Large intestine (tissue), 3 donors: ENCODE measurements at regions not wholly inside any gene's neighbourhood (a gene's known extent, or its start where the extent isn't known, plus 50 kb on each side); places are given as distances from the start of the nearest gene placed in this dataset.
A peak's percentile ranks its signal among the peaks of the same experiment; 100 is the strongest.

Experiments
- DNase-seq, 2 donors: peaks; one replicate each; pipeline versions ENCODE4 v3.0.0 to v3.0.0-alpha.2; 2013
- H3K27ac ChIP-seq: one replicate; pipeline ENCODE4 v1.5.1; 2013; ENCODE audit warnings: low read length
- H3K27me3 ChIP-seq: 2 replicates; pipeline ENCODE4 v1.6.1; 2013; ENCODE audit warnings: low read length; ENCODE audit not compliant: control insufficient read depth, insufficient read depth
- H3K36me3 ChIP-seq: 2 replicates; pipeline ENCODE4 v1.6.1; 2013; ENCODE audit warnings: low read length; ENCODE audit not compliant: control insufficient read depth, insufficient read depth
- H3K4me1 ChIP-seq: one replicate; pipeline ENCODE4 v1.6.1; 2013; ENCODE audit warnings: low read length; ENCODE audit not compliant: control insufficient read depth, insufficient read depth
- H3K4me3 ChIP-seq: one replicate; pipeline ENCODE4 v1.5.1; 2013; ENCODE audit warnings: low read length
- H3K9me3 ChIP-seq: one replicate; pipeline ENCODE4 v1.6.1; 2013; ENCODE audit warnings: mild to moderate bottlenecking, low read depth, low read length, moderate library complexity; ENCODE audit not compliant: control insufficient read depth
- WGBS: methylation state at CpG from one replicate; pipeline ENCODE4 v1.1.5; 2013; ENCODE audit warnings: low lambda C conversion rate; ENCODE audit not compliant: insufficient coverage; 5-methylcytosine and 5-hydroxymethylcytosine counted together

GRCh38 chr3:116886202-116886893 lies 176.8 kb downstream of the TUSC7 start:
- 100% methylated on average over 2 of the region's 4 CpGs for WGBS
- H3K36me3 ChIP-seq: no peaks in the 10 kb centered on the region
- H3K9me3 ChIP-seq: no peaks in the 10 kb centered on the region
- DNase-seq: no peak
- no peak overlapping the region for H3K4me3 ChIP-seq
- H3K4me1 ChIP-seq: no peaks in the 10 kb centered on the region
- no peaks in the 10 kb centered on the region for H3K27me3 ChIP-seq
- H3K27ac ChIP-seq: no peak overlapping the region

DNA sequence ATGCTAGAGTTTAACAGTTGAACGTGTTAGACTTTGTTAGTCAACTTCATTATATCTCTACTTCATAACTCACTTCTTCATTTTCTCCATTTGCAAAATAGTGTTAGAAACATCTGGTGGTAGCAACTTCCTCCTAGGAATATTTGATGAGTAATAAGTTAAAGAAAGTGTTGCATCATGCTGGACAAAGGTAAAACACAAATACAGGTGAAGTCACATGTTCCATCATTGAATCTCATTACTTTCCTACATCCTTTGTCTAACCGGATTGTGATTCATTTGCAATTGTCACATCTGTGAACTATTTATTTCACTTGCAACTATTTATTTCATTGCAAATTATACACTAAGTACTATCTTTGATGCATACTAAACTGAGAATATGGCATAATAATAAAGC lies 186.5 kb downstream of the TUSC7 start:
- Histone ChIP-seq H3K36me3 (no peaks in the 10 kb centered on the region), H3K4me1 (no peaks in the 10 kb centered on the region), H3K27me3 (no peaks in the 10 kb centered on the region), H3K27ac (no peak overlapping the region), H3K9me3 (no peaks in the 10 kb centered on the region), H3K4me3 (no peak overlapping the region)
- WGBS: 76% methylated on average over 2 of the region's 2 CpGs
- DNase-seq: peak in 1 of 2 donors; percentile 3

DNA sequence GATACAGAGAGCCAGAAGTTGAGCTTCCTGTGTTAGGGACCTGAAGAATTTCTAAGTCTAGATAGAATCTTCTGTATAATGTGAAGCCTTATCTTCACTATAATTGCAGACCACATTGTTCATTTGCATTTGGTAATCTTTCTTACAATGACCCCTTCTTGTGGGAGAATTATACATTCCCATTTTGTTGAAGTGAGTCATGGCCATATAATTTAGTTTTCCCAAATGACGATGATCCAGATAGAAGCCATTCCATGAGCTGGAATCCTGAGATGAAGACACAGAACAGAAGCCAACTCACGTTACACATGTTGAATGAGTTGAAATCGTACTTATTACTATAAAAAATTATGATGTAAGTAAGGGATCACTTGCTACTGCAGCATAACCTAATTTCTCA lies 187.8 kb downstream of the TUSC7 start:
- no peak overlapping the region for H3K4me3 ChIP-seq
- no peaks in the 10 kb centered on the region for H3K27me3 ChIP-seq
- no peaks in the 10 kb centered on the region for H3K36me3 ChIP-seq
- no peaks in the 10 kb centered on the region for H3K4me1 ChIP-seq
- no peak for DNase-seq
- no CpG with 5 or more reads among the region's 3 CpGs for WGBS
- no peak overlapping the region for H3K27ac ChIP-seq
- H3K9me3 ChIP-seq: no peaks in the 10 kb centered on the region

GRCh38 chr3:116899253-116899652 lies 189.7 kb downstream of the TUSC7 start:
- Histone ChIP-seq H3K4me3 (no peak overlapping the region), H3K4me1 (no peaks in the 10 kb centered on the region), H3K36me3 (no peaks in the 10 kb centered on the region), H3K27me3 (no peaks in the 10 kb centered on the region), H3K9me3 (no peaks in the 10 kb centered on the region), H3K27ac (no peak overlapping the region)
- 14% methylated on average over 1 of the region's 4 CpGs for WGBS
- DNase-seq: no peak

- 100% methylated on average over 2 of the region's 3 CpGs for WGBS
- Histone ChIP-seq H3K27ac (no peak overlapping the region), H3K9me3 (no peaks in the 10 kb centered on the region), H3K36me3 (no peaks in the 10 kb centered on the region), H3K27me3 (no peaks in the 10 kb centered on the region), H3K4me1 (no peaks in the 10 kb centered on the region), H3K4me3 (no peak overlapping the region)
- no peak for DNase-seq
Measured at GRCh38 chr3:116905334-116905733, 195.8 kb downstream of the TUSC7 start.

DNA sequence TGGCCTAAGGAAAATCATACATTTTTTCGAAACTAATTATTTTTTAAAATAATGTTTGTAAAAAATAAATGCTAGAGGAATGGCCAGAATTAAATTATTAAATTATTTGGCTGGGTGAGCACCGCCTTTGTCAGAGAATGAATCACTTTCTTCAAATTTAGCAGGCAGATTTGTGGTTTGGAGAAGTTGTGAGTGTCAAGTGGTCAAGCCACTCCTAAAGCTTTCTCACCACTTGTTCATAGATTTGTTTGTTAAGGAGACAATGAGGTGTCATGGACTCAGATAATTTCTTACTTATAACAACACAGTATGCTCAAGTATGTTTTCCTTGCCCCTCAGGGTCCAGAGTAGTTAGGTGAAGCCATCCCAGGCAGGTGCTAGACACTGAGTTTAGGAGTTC lies 196.2 kb downstream of the TUSC7 start:
- Histone ChIP-seq H3K4me3 (no peak overlapping the region), H3K27ac (no peak overlapping the region), H3K36me3 (no peaks in the 10 kb centered on the region), H3K9me3 (no peaks in the 10 kb centered on the region), H3K4me1 (no peaks in the 10 kb centered on the region), H3K27me3 (no peaks in the 10 kb centered on the region)
- 100% methylated on average over 1 of the region's 2 CpGs for WGBS
- DNase-seq: no peak

DNA sequence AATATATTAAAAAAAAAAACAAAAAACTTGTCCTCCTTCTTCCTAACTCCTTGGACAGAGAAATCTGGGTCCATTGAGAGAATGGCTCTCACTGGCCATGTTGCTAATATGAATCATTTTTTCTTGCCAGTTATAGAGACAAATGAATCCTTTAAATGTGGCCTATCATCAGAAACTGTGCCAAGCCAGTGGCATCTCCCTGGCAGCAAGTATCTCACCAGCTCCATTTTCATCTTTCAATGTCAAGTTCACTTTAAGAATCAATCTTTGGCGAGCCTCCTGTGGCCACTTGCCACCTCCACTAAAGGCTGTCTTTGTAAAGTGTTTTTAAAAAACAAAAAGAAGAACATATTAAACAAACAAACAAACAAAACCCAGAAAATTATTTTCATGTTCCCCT lies 202.5 kb downstream of the TUSC7 start:
- no peak for DNase-seq
- Histone ChIP-seq H3K4me3 (no peak overlapping the region), H3K36me3 (no peaks in the 10 kb centered on the region), H3K27ac (no peak overlapping the region), H3K4me1 (no peaks in the 10 kb centered on the region), H3K9me3 (no peaks in the 10 kb centered on the region), H3K27me3 (no peaks in the 10 kb centered on the region)
- WGBS: no CpG with 5 or more reads among the region's 1 CpG

GRCh38 chr3:116914004-116914403 lies 204.4 kb downstream of the TUSC7 start:
- 50% methylated on average over 2 of the region's 2 CpGs for WGBS
- Histone ChIP-seq H3K4me1 (no peaks in the 10 kb centered on the region), H3K9me3 (no peaks in the 10 kb centered on the region), H3K4me3 (no peak overlapping the region), H3K27me3 (no peaks in the 10 kb centered on the region), H3K27ac (no peak overlapping the region), H3K36me3 (no peaks in the 10 kb centered on the region)
- DNase-seq: no peak

- DNase-seq: no peak
- Histone ChIP-seq H3K9me3 (no peaks in the 10 kb centered on the region), H3K4me1 (no peaks in the 10 kb centered on the region), H3K27ac (no peak overlapping the region), H3K27me3 (no peaks in the 10 kb centered on the region), H3K36me3 (no peaks in the 10 kb centered on the region), H3K4me3 (no peak overlapping the region)
Measured at GRCh38 chr3:116916836-116917235, 207.3 kb downstream of the TUSC7 start.

- no CpG with 5 or more reads among the region's 3 CpGs for WGBS
- no peaks in the 10 kb centered on the region for H3K36me3 ChIP-seq
- no peaks in the 10 kb centered on the region for H3K9me3 ChIP-seq
- no peak for DNase-seq
- H3K27ac ChIP-seq: no peak overlapping the region
- H3K27me3 ChIP-seq: no peaks in the 10 kb centered on the region
- no peak overlapping the region for H3K4me3 ChIP-seq
- no peaks in the 10 kb centered on the region for H3K4me1 ChIP-seq
Measured at GRCh38 chr3:116920826-116921610, 211.4 kb downstream of the TUSC7 start.

DNA sequence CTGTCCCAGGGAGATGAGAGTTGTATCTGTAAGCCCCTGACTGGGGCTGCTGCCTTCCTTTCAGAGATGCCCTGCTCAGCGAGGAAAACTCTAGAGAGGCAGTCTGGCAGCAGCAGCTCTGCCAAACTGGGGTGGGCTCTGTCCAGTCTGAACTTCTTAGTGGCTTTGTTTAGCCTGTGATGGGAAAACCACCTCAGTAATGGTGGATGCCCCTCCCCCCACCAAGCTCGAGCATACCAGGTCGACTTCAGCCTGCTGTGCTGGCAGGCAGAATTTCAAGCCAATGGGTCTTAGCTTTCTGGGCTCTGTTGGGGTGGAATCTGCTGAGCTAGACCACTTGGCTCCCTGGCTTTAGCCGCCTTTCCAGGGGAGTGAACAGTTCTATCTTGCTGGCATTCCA lies 218.3 kb downstream of the TUSC7 start:
- H3K4me3 ChIP-seq: no peak overlapping the region
- H3K36me3 ChIP-seq: no peaks in the 10 kb centered on the region
- WGBS: no CpG with 5 or more reads among the region's 4 CpGs
- H3K9me3 ChIP-seq: no peaks in the 10 kb centered on the region
- no peaks in the 10 kb centered on the region for H3K4me1 ChIP-seq
- DNase-seq: no peak
- no peak overlapping the region for H3K27ac ChIP-seq
- H3K27me3 ChIP-seq: no peaks in the 10 kb centered on the region
